NCI-H526 (cell line): ENCODE measurements at regions not wholly inside any gene's neighbourhood (a gene's known extent, or its start where the extent isn't known, plus 50 kb on each side); places are given as distances from the start of the nearest gene placed in this dataset.
"Not testable (repeated sequence)": the region's sequence is repeated elsewhere in the genome, so short reads cannot be mapped to it uniquely, and the experiment has no call there.

ENCODE experiments used
- DNase-seq, 2 experiments: peaks; one replicate each; lab custom pipeline; 2025; lab: John Stamatoyannopoulos, UW

GRCh38 chr7:38331853-38332595, 58.6 kb upstream of the TARP start:
- not testable (repeated sequence) for DNase-seq

GRCh38 chr7:38330861-38331621, 57.6 kb upstream of the TARP start:
- DNase-seq, result peak in 1 of 2 experiments; percentile 16

- no peak for DNase-seq
Observed at GRCh38 chr7:38330039-38330438, 56.6 kb upstream of the TARP start.

GRCh38 chr7:38329340-38329739, 55.9 kb upstream of the TARP start:
- DNase-seq, result no peak

- DNase-seq, result no peak
Observed at GRCh38 chr7:38328814-38329213, 55.4 kb upstream of the TARP start.

- DNase-seq, result no peak
Observed at GRCh38 chr7:38327637-38328036, 54.2 kb upstream of the TARP start.
